SK-N-MC (cell line): ENCODE measurements at regions not wholly inside any gene's neighbourhood (a gene's known extent, or its start where the extent isn't known, plus 50 kb on each side); places are given as distances from the start of the nearest gene placed in this dataset.
A peak's percentile ranks its signal among the peaks of the same experiment; 100 is the strongest.

Source experiments
- DNase-seq: peaks from one replicate; pipeline ENCODE4 v3.0.0-alpha.2; 2011; ENCODE audit warnings: low read depth, low spot score
- H3K27ac ChIP-seq: fragments of 200-600 bp; sonication (generic); 2 replicates; pipeline ENCODE4 v1.5.1; 2016; ENCODE audit warnings: mixed run types
- H3K36me3 ChIP-seq: fragments of 200-600 bp; sonication (generic); 2 replicates; pipeline ENCODE4 v1.6.1; 2017; ENCODE audit warnings: antibody characterized with exemption, low read length, mixed read lengths; ENCODE audit not compliant: insufficient read depth
- H3K4me3 ChIP-seq: fragments of 200-600 bp; sonication (generic); 2 replicates; pipeline ENCODE4 v1.5.1; 2016
- H3K9ac ChIP-seq: fragments of 200-600 bp; sonication (generic); 2 replicates; pipeline ENCODE4 v1.8.0; 2017; ENCODE audit warnings: mixed run types, mixed read lengths; ENCODE audit not compliant: insufficient read length
- H3K9me3 ChIP-seq: fragments of 200-600 bp; sonication (generic); 2 replicates; pipeline ENCODE4 v1.6.1; 2017; ENCODE audit warnings: low read depth, mild to moderate bottlenecking, antibody characterized with exemption, low read length, moderate library complexity, mixed read lengths
- EZH2 ChIP-seq: fragments of 200-600 bp; sonication (generic); IDR thresholded peaks from one replicate; pipeline ENCODE4 v1.6.1; 2017; ENCODE audit warnings: antibody characterized with exemption
- FOXP2 ChIP-seq: optimal IDR thresholded peaks from 2 replicates; pipeline ENCODE3; 2011; ENCODE audit warnings: mild to moderate bottlenecking, moderate library complexity; ENCODE audit not compliant: insufficient read depth; ENCODE audit errors: extremely low read length, control extremely low read depth
- POLR2AphosphoS5 ChIP-seq: IDR thresholded peaks from 2 replicates; pipeline ENCODE4 v1.6.1; 2012; ENCODE audit warnings: mild to moderate bottlenecking, low read depth, low read length, borderline replicate concordance

DNA sequence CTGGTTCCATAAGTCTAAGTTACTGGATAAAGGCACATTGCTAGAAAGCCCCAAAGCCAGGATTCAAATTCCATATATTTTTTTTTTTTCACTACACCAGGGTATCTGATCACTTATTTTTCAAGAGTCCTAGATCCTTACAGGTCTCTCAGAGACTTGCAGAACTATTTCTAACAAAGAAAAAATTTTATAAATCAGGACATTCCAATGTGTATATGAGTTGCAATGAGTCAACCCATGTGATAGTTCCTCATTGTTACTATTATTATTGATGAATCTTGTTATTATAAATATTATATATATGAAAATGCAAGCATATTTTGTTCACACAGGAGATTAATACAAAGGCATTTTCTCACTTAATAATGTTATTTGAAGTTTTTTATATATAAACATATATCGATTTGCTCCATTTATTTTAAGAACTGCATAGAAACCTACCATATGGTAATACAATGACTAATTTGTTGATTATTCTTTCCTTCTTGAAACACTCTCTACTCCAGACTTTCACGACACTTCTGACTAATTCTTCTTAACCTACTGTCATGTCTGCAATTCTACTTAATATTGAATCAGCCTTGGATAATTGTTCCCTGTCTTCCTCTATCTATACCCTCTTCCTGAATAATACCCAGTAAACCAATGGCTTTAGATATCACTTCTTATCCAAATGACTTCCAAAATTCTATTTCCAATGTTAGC is 968.4 kb upstream of the NRXN1 start:
- Histone ChIP-seq H3K36me3 (no peaks in the 10 kb centered on the region), H3K4me3 (no peak overlapping the region), H3K9me3 (no peaks in the 10 kb centered on the region), H3K9ac (no peak overlapping the region), H3K27ac (no peak overlapping the region)
- DNase-seq, result no peak
- TF ChIP-seq FOXP2 (no peak), EZH2 (no peak), POLR2AphosphoS5 (no peak)

DNA sequence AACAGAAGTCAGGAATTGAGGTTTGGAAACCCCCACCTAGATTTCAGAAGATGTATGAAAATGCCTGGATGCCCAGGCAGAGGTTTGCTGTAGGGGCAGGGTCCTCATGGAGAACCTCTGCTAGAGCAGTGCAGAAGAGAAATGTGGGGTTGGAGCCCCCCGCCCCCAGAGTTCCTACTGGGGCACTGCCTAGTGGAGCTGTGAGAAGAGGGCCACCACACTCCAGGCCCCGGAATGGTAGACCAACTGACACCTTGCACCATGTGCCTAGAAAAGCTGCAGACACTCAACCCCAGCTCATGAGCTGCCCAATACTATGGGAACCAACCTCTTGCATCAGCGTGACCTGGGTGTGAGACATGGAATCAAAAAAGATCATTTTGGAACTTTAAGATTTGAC is 967.0 kb upstream of the NRXN1 start:
- Histone ChIP-seq H3K9ac (no peak overlapping the region), H3K27ac (no peak overlapping the region), H3K9me3 (no peaks in the 10 kb centered on the region), H3K4me3 (no peak overlapping the region), H3K36me3 (no peaks in the 10 kb centered on the region)
- DNase-seq, result no peak
- no peak for TF ChIP-seq FOXP2
- no peak for TF ChIP-seq EZH2
- no peak for TF ChIP-seq POLR2AphosphoS5

DNA sequence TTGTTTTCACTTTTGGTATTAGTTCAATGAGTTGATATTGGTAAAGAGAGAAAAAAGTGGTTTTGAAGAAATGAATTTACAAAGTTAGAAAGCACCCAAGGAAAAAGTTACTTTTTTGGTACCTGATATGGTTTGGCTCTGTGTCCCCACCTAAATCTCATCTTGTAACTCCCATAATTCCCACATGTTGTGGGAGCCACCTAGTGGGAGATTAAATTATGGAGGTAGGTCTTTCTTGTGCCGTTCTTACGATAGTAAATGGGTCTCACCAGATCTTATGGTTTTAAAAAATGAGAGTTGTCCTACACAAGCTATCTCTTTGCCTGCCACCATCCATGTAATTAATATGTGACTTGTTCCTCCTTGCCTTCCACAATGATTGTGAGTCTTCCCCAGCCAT is 965.6 kb upstream of the NRXN1 start:
- Histone ChIP-seq H3K36me3 (no peaks in the 10 kb centered on the region), H3K9me3 (no peaks in the 10 kb centered on the region), H3K4me3 (no peak overlapping the region), H3K9ac (no peak overlapping the region), H3K27ac (no peak overlapping the region)
- no peak for DNase-seq
- TF ChIP-seq POLR2AphosphoS5 (no peak), EZH2 (no peak), FOXP2 (no peak)

DNA sequence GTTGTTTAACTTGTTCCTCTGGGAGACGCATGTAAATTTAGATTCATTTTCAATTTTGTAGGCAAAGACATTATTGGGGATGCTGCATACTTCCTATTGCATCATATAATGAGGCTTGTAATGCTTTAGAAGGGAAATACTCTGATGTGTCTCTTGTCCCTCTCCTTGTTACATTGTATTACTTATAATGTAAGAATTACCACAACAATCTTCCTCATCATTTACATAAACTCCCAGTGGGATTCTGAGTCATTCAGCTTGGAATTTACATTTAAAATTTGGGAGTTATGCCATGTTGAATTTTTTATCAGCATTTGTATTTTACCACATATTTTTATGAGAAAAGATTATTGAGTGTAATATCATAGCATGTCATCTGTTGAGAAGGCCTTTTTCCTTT is 963.4 kb upstream of the NRXN1 start:
- peak; percentile 60 for DNase-seq
- no peaks in the 10 kb centered on the region for H3K9me3 ChIP-seq
- peak overlapping the region; percentile 49 for H3K27ac ChIP-seq
- no peak overlapping the region for H3K9ac ChIP-seq
- H3K4me3 ChIP-seq, result peak overlapping the region; percentile 53
- no peak for TF ChIP-seq FOXP2
- H3K36me3 ChIP-seq, result no peaks in the 10 kb centered on the region

DNA sequence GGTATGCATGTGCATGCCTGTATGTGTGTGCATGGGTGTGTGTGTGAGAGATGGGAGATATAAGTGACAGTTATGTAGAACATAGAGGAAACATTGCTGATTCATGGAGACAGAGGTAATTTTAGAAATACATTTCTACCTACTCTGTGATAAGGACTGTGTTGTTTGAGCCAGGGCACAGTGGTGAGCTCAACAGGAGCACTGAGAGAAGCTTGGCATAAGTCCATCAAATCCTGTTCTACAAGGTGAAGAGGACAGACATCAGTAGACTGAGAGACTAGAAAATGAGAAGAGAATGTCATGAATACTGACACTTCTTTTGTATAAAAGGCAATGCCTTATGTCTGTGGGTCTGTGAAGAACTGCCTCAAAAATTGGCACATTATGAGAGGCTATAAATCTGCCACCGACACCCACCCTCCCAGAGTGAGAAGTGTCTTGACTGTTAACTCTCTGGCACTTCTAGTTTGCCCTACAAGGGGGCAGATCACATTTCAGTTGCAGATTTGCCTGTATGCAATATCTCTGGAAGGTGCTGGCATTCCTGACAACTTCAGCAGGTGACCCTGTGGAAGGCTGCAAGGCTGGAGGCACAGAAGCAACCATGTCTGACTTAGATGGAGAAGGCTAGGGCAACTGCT is 962.3 kb upstream of the NRXN1 start:
- no peak for DNase-seq
- TF ChIP-seq EZH2 (no peak), POLR2AphosphoS5 (no peak), FOXP2 (no peak)
- no peak overlapping the region for H3K27ac ChIP-seq
- H3K9ac ChIP-seq, result no peak overlapping the region
- H3K36me3 ChIP-seq, result no peaks in the 10 kb centered on the region
- H3K9me3 ChIP-seq, result no peaks in the 10 kb centered on the region
- no peak overlapping the region for H3K4me3 ChIP-seq

DNA sequence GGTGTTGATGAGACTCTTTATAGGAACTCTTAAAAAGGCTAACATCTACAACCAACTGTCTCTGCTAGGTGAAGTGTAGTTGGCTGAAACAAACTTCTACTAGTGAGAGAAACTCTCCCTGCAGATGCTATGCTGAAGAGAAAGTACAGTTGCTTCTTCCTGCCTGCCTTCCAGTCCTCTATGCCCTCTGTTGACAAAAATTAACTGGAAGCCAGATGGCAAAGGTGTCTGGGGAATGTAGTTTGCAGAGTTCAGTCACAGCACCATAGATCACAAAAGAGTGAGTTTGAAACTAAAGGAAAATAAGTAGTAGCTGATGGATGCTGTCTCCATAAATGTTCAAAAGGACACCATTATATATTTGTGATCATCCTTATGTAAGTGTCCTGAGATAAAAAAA is 958.8 kb upstream of the NRXN1 start:
- no peak for DNase-seq
- H3K4me3 ChIP-seq, result no peak overlapping the region
- TF ChIP-seq FOXP2 (no peak), EZH2 (no peak), POLR2AphosphoS5 (no peak)
- no peaks in the 10 kb centered on the region for H3K36me3 ChIP-seq
- H3K27ac ChIP-seq, result no peak overlapping the region
- no peak overlapping the region for H3K9ac ChIP-seq
- no peaks in the 10 kb centered on the region for H3K9me3 ChIP-seq

DNA sequence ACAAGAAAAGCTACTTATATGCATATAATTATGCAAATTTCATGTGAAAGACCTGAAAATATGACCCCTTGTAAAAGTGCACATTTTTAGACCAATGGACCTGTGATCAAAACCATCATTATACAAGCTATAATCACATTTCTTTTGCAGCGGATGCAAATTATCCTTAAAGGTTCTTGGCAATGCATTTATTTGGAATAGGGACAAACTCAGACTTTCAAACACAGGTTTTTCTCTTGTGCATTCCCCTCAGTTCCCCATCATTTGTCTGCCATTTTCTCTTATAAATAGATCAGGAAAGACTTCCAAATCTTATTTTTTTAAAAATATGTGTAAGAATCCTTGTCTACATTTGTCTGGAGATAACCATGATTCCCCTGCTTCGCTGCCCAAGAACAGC is 954.2 kb upstream of the NRXN1 start:
- no peak overlapping the region for H3K4me3 ChIP-seq
- no peak for DNase-seq
- no peaks in the 10 kb centered on the region for H3K36me3 ChIP-seq
- no peak overlapping the region for H3K9ac ChIP-seq
- no peak for TF ChIP-seq EZH2
- TF ChIP-seq FOXP2, result no peak
- TF ChIP-seq POLR2AphosphoS5, result no peak
- H3K27ac ChIP-seq, result no peak overlapping the region
- no peaks in the 10 kb centered on the region for H3K9me3 ChIP-seq

DNA sequence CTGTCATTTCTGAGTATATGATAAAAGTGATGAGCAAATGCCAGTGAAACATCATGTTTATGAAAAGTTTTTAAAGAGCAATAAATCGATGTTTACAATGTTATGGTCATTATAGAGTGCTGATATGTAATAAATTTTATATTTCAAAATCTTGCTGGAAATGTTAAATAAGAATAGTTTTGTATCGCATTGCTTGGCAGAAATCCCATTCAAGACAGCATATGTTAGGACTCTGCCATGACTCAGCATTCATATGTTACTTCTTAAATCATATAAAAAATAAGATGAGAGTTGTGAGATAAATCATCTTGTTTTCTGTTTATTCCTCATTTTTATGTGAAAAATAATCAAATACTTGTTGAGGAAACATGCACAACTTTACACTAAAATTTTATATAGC is 949.9 kb upstream of the NRXN1 start:
- no peak for DNase-seq
- Histone ChIP-seq H3K4me3 (peak overlapping the region; percentile 12; the same call in 1 of the 2 replicates), H3K9ac (no peak overlapping the region), H3K27ac (peak overlapping the region; percentile 40; the same call in 1 of the 2 replicates), H3K9me3 (no peaks in the 10 kb centered on the region), H3K36me3 (no peaks in the 10 kb centered on the region)
- TF ChIP-seq POLR2AphosphoS5, result no peak
- TF ChIP-seq EZH2, result no peak
- TF ChIP-seq FOXP2, result no peak

DNA sequence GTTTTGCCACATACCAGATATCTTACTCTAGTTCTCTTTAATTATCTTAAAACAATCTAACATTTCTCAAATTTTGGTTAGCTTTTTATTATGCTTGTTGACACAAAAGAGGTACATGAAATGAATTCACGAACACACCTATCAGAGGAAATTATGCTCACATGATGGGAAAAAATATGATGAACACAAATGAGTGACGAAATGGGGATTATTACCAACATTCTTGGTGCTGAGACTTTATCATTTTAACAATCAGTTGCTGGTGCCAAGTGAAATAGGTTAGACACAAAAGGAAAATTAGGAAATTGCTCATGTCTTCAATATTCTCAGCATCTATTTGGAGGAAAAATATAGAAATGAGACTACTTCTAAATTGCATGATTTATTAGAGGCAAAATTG is 944.7 kb upstream of the NRXN1 start:
- TF ChIP-seq FOXP2 (no peak), POLR2AphosphoS5 (no peak), EZH2 (no peak)
- no peaks in the 10 kb centered on the region for H3K36me3 ChIP-seq
- no peak overlapping the region for H3K4me3 ChIP-seq
- H3K9me3 ChIP-seq, result no peaks in the 10 kb centered on the region
- no peak for DNase-seq
- H3K9ac ChIP-seq, result no peak overlapping the region
- H3K27ac ChIP-seq, result no peak overlapping the region
